Breast epithelium (tissue), 3 donors: ENCODE measurements at regions not wholly inside any gene's neighbourhood (a gene's known extent, or its start where the extent isn't known, plus 50 kb on each side); places are given as distances from the start of the nearest gene placed in this dataset.
"Not testable (repeated sequence)": the region's sequence is repeated elsewhere in the genome, so short reads cannot be mapped to it uniquely, and the experiment has no call there.

Experiments
- CTCF ChIP-seq, 3 donors: fragments of 450-650 bp; IDR thresholded peaks; one replicate each; pipeline ENCODE4 v1.5.1; 2016 to 2017; ENCODE audit warnings: antibody characterized with exemption in 3 of 3, mild to moderate bottlenecking in 3 of 3, moderate library complexity in 3 of 3
- POLR2A ChIP-seq: fragments of 450-650 bp; IDR thresholded peaks from one replicate; pipeline ENCODE4 v1.6.1; 2016; ENCODE audit warnings: antibody characterized with exemption, mild to moderate bottlenecking, moderate library complexity
- POLR2AphosphoS5 ChIP-seq, 3 donors: sonication (generic); formaldehyde crosslinking; IDR thresholded peaks; one replicate each; pipeline ENCODE4 v1.6.1; 2017; ENCODE audit warnings: antibody characterized with exemption in 3 of 3

DNA sequence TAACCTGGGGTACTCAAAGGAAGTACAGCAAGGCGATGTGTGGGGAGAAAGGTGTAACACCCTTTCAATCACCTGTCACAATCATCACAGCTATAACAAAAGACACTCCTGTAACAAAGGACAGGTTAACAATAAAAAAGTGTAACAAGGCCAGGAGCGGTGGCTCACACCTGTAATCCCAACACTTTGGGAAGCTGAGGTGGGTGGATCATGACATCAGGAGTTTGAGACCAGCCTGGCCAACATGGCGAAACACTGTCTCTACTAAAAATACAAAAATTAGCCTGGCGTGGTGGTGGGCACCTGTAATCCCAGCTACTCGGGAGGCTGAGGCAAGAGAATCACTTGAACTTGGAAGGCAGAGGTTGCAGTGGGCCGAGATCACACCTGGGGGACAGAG, 436.4 kb downstream of the RBFOX1 start:
- TF ChIP-seq CTCF (IDR thresholded peaks at IDR 0.05); POLR2AphosphoS5 (IDR thresholded peaks at IDR 0.05); POLR2A: not testable (repeated sequence)
